Neural crest cell (in vitro differentiated cells): ENCODE measurements at regions not wholly inside any gene's neighbourhood (a gene's known extent, or its start where the extent isn't known, plus 50 kb on each side); places are given as distances from the start of the nearest gene placed in this dataset.
A peak's percentile ranks its signal among the peaks of the same experiment; 100 is the strongest.

ENCODE experiments used
- DNase-seq: peaks from one replicate; pipeline ENCODE4 v3.0.0; 2021; ENCODE audit warnings: low read depth, mixed read lengths, low spot score
- H3K27ac Mint-ChIP-seq: one replicate; pipeline ENCODE4 v1.8.0; 2021; ENCODE audit warnings: mild to moderate bottlenecking, mixed read lengths; ENCODE audit not compliant: unreplicated experiment
- H3K27me3 Mint-ChIP-seq: 2 replicates; pipeline ENCODE4 v1.8.0; 2021; ENCODE audit warnings: low read depth, mild to moderate bottlenecking, mixed read lengths
- H3K36me3 Mint-ChIP-seq: 2 replicates; pipeline ENCODE4 v1.8.0; 2021; ENCODE audit warnings: low read depth, mild to moderate bottlenecking, mixed read lengths
- H3K4me1 Mint-ChIP-seq: 2 replicates; pipeline ENCODE4 v1.8.0; 2021; ENCODE audit warnings: mixed read lengths
- H3K4me3 Mint-ChIP-seq: one replicate; pipeline ENCODE4 v1.8.0; 2021; ENCODE audit warnings: mild to moderate bottlenecking, mixed read lengths
- H3K9me3 Mint-ChIP-seq: 2 replicates; pipeline ENCODE4 v1.8.0; 2021; ENCODE audit warnings: mixed read lengths
- CTCF ChIP-seq: fragments of 200-600 bp; sonication (generic); conservative IDR thresholded peaks from 2 replicates; pipeline ENCODE4 v1.5.0; 2021; ENCODE audit warnings: antibody characterized with exemption, mild to moderate bottlenecking

- no peak overlapping the region for H3K27ac Mint-ChIP-seq
- DNase-seq, result no peak
- peaks cover 12% of the 10 kb centered on the region for H3K4me1 Mint-ChIP-seq
- no peaks in the 10 kb centered on the region for H3K9me3 Mint-ChIP-seq
- H3K27me3 Mint-ChIP-seq, result no peaks in the 10 kb centered on the region
- no peaks in the 10 kb centered on the region for H3K36me3 Mint-ChIP-seq
- no peak overlapping the region for H3K4me3 Mint-ChIP-seq
- no peak for TF ChIP-seq CTCF
Observed at GRCh38 chr15:70491201-70491621, 272.1 kb downstream of the UACA start.

- H3K27me3 Mint-ChIP-seq, result no peaks in the 10 kb centered on the region
- TF ChIP-seq CTCF, result no peak
- H3K4me1 Mint-ChIP-seq, result peaks cover 12% of the 10 kb centered on the region
- no peak overlapping the region for H3K27ac Mint-ChIP-seq
- no peaks in the 10 kb centered on the region for H3K9me3 Mint-ChIP-seq
- DNase-seq, result no peak
- H3K36me3 Mint-ChIP-seq, result no peaks in the 10 kb centered on the region
- H3K4me3 Mint-ChIP-seq, result no peak overlapping the region
Observed at GRCh38 chr15:70490838-70491155, 272.6 kb downstream of the UACA start.

- no peaks in the 10 kb centered on the region for H3K27me3 Mint-ChIP-seq
- H3K4me3 Mint-ChIP-seq, result no peak overlapping the region
- TF ChIP-seq CTCF, result no peak
- H3K36me3 Mint-ChIP-seq, result no peaks in the 10 kb centered on the region
- DNase-seq, result no peak
- no peaks in the 10 kb centered on the region for H3K9me3 Mint-ChIP-seq
- H3K4me1 Mint-ChIP-seq, result peaks cover 10% of the 10 kb centered on the region
- no peak overlapping the region for H3K27ac Mint-ChIP-seq
Observed at GRCh38 chr15:70490148-70490837, 273.1 kb downstream of the UACA start.

- no peak for TF ChIP-seq CTCF
- Mint-ChIP-seq H3K4me1 (peaks cover 5% of the 10 kb centered on the region), H3K4me3 (no peak overlapping the region), H3K27ac (no peak overlapping the region), H3K36me3 (no peaks in the 10 kb centered on the region), H3K9me3 (no peaks in the 10 kb centered on the region), H3K27me3 (no peaks in the 10 kb centered on the region)
- no peak for DNase-seq
Observed at GRCh38 chr15:70488941-70489848, 274.2 kb downstream of the UACA start.

GRCh38 chr15:70488002-70488605 is 275.3 kb downstream of the UACA start:
- TF ChIP-seq CTCF, result peak; percentile 95
- H3K36me3 Mint-ChIP-seq, result no peaks in the 10 kb centered on the region
- H3K27me3 Mint-ChIP-seq, result no peaks in the 10 kb centered on the region
- H3K9me3 Mint-ChIP-seq, result no peaks in the 10 kb centered on the region
- DNase-seq, result peak; percentile 81
- peaks cover 5% of the 10 kb centered on the region for H3K4me1 Mint-ChIP-seq
- H3K4me3 Mint-ChIP-seq, result no peak overlapping the region
- no peak overlapping the region for H3K27ac Mint-ChIP-seq
